ENCODE measurements at regions not wholly inside any gene's neighbourhood (a gene's known extent, or its start where the extent isn't known, plus 50 kb on each side); places are given as distances from the start of the nearest gene placed in this dataset.

DNA sequence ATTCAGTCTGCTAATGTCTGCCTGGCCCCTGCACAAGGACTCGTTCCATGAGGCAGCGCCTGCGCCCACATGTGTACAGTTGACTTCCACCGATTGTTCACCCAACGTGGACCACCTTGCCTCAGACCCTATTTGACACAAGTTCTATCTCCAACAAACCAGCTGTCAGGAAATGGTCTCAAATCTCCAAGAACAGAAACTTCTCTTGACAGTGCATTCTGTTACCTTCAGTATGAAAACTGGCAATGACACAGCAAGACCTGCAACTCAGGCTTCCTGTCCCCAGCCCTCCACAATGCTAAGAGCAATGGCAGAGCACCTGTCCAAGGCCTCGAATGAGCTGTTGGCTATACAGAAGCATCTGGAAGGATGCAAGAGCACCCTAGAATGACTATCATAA lies 102.3 kb upstream of the CLDN14 start:
- no peak for TF ChIP-seq CTCF (IDR thresholded peaks at IDR 0.05 in 4 of 5, conservative IDR thresholded peaks at IDR 0.05 in 1 of 5)
- no peak for TF ChIP-seq POLR2A (IDR thresholded peaks at IDR 0.05)
